ENCODE measurements at regions not wholly inside any gene's neighbourhood (a gene's known extent, or its start where the extent isn't known, plus 50 kb on each side); places are given as distances from the start of the nearest gene placed in this dataset.

DNA sequence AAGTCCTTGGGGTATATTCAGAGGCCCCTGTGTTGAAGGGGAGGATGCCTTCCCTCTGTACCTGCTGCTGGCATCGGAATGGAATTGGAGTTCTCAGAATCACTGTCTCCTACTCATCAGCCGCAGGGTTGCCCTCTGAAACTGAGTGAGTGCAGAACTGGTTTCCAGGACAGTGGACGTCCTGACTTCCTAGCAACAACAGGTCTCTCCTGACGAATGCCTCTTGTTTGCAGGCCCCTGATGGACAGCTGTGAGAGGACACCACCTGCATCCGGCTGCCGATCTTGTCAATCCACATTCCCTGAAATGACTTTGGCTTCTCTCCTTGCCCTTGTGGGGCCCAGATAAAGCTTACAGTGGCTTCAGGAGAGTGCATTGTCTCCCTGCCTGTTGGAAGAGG is 274.5 kb downstream of the NSG2 start:
- TF ChIP-seq, protein P1, sequence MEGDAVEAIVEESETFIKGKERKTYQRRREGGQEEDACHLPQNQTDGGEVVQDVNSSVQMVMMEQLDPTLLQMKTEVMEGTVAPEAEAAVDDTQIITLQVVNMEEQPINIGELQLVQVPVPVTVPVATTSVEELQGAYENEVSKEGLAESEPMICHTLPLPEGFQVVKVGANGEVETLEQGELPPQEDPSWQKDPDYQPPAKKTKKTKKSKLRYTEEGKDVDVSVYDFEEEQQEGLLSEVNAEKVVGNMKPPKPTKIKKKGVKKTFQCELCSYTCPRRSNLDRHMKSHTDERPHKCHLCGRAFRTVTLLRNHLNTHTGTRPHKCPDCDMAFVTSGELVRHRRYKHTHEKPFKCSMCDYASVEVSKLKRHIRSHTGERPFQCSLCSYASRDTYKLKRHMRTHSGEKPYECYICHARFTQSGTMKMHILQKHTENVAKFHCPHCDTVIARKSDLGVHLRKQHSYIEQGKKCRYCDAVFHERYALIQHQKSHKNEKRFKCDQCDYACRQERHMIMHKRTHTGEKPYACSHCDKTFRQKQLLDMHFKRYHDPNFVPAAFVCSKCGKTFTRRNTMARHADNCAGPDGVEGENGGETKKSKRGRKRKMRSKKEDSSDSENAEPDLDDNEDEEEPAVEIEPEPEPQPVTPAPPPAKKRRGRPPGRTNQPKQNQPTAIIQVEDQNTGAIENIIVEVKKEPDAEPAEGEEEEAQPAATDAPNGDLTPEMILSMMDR (conservative IDR thresholded peaks at IDR 0.05 in 1 of 2, IDR thresholded peaks at IDR 0.05 in 1 of 2; ENCODE audit: extremely low read depth in 1 of 2, insufficient read depth in 1 of 2, low read depth in 1 of 2, low read length in 2 of 2), result no peak
- TF ChIP-seq EZH2 (IDR thresholded peaks at IDR 0.05; ENCODE audit: borderline replicate concordance, low read length), result no peak

Data from mammary epithelial cell (primary cell).